ENCODE measurements at regions not wholly inside any gene's neighbourhood (a gene's known extent, or its start where the extent isn't known, plus 50 kb on each side); places are given as distances from the start of the nearest gene placed in this dataset.

DNA sequence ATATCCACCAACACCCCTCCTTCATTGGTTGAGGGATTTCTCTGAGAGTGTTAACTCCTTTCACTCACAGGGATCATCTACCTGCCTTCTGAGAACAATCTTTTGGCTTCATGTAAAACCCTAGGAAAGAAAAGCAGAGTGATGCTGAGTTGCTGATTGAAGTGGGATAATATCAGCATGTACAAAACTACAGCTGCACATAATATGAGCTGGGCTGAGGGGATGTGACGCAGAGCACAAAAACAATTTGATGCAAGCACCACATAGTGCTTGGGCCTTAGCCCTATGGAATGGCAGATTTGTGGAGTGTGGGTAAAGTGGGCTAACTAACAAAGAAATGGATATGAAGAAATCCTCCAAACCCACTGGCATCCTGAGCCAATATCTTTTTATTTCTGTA lies 267.6 kb upstream of the KCNH8 start:
- no peak for DNase-seq

DNA sequence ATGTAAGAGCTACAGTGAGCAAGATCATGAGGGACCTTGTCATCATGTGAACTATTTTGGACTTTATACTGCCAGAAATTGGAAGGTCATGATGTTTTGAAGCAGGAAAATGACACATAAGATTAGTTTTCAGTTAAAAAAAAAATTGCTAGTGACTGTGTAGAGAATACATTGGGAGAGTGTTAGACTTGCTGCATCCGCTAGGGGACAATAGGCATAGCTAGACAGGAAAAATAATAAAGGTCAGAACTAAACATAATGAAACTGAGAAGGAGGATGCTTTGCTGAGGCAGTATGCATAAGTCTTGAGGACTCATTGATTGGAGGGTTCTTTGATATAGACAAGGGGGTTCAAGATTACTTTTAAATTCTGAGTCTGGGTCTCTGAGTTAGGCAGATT lies 275.8 kb upstream of the KCNH8 start:
- no peak for DNase-seq

DNA sequence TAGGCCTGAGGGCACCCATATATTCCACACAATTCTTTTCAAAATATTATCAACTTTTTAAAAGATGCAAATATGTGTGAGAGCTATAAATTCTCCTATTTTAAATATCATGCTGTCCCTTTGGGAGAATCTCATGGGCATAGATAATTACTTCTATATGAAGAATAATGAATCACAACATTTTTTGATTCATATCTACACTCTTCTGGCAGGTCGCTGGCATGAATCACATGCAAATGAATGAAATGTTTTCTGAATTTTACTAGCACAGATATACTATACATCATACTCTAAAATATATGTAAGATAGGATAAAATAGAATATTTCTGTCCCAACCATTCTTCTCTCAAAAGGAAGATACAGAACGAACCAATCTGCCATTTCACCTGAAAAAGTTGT lies 277.7 kb upstream of the KCNH8 start:
- no peak for DNase-seq

DNA sequence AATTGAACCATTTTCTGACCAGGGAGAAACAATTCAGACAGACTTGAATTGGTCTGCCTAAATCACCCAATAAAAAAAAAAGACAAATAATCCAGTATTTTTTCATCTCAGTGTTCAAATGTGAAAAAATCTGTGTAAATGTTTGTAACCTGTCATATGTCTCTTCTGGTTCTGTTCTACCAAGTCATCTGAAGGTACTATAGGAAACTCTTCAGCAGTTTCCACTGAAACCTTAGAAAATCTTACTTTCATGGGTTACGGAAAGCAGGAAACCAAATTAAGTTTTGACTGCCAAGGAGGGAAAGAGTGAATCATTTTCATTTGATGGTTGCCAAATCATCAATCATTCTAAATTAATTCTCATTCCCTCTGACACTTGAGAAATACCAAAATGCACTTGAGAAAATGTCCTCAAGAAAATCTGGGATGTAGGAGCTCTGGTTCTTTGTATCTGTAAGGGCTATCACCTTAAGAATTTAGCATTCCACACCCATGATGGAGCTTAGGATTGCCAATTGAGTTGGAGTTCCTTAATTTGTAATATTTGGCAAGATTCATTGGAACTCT lies 278.2 kb upstream of the KCNH8 start:
- DNase-seq = no peak

DNA sequence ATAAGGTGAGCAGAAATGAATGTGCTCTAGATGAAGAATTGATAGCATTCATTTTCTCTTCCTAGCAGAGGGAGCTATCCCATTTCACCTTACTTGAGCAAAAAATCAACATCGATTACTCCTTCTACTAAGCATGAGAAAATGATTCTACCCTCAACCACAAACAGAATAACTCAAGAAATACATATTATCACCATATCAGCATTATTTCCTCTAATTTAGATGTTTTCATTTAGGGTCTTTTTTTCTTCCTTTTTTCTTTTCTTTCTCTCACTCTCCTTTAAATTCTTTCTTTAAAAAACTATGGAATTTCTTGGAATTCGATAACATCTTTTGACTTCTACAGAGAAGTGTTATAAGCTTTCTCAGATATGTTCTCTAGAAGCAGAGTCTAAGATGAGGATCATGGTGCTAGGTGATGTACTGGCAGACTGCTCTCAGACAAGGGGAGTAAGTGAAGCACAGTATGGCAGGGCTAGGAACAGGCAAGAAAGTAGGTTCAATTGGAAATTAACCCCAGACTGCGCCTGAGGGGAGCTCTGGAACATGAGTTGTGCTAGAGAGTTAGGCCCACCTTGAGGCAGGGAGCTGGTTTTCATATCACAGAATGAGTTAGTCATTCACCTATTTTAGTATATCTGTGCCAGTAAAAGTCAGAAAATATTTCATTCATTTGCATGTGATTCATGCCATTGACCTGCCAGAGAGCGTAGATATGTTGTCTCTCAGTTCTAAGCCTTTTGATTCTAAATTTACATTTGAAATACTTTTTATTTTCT lies 279.2 kb upstream of the KCNH8 start:
- DNase-seq = no peak

DNA sequence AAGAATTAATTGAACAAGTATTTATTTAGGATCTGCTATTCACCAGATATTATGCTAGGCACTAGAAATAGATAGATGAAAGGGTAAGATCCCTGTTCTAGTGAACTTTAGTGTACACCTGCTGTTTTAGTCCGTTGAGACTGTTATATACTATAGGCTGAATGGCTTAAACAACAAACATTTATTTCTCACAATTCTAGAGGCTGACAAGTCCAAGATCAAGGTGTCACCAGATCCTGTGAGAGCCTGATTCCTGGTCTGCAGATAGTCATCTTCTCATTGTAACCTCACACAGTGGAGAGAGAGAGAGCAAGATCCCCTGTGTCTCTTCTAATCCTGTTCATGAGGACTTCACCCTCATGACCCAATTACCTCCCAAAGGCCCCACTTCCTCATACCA lies 281.4 kb upstream of the KCNH8 start:
- DNase-seq = no peak

DNA sequence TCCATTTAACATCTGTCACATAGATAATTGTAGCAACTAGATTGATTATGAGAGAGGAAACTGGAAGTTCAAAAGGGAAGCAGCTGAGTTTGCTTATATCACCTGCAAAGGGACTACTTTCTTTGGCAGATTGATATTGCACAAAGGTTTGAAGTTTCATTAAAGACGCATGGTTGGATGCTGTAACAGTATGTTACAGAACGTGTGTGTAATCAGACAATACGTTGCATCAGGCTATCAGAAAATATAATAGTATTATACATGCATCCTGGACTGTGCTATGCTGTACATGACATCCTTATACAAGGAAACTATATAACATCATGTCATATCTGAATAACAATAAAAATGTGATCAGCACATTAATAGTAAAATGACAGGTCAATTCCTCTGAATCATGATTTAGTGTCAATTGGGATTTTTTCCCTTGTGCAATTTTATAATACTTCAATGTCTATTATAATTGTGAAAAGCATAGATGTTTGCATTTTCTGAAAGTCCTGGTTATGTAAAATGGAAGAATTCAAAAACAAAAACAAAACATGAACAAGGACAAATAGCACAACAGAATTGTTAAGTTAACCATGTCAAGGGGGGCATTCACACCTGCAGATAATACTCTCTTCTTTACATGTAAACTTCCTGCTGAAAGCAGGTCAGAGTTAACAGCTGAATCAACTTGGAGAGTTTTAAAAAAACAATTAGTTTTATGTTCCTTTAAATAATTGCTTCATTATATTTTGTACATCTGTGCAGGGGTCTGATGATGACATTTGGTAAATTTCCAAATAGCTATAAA lies 283.2 kb upstream of the KCNH8 start:
- no peak for DNase-seq

DNA sequence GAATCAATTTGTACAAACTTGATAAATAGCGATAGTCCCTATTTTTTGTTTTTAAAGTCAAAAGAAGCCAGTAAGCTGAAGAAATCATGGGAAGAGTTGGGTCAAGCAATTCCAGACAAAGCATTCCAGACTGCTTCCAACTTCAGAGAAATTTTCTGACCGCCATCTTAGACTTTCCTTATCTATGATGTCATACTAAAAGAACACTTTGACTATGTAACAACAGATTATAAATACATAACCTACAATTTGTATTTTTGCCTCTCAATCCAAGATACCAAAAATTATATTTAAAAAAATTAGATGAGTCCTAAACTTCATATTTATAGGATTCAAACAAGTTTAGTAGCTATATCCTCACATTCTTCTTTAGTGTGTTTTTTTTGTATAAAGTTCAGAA lies 286.2 kb upstream of the KCNH8 start:
- DNase-seq = no peak

DNA sequence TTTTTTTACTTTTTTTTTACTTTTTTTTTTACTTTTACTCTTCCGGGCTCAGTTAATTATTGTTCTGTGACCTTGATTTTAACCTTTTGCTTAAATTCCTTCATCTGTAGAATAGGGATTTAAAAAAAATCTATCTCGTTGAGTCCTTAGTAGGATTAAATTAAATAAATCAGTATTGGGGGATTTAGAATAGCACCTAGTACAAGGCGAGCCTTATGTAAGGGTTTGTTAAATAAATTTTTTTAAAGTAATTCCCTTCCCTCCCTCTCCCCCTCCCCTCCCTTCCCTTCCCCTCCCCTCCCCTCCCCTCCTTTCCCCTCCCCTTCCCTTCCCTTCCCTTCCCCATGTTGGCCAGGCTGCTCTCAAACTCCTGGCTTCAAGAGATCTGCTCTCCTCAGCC lies 287.2 kb upstream of the KCNH8 start:
- DNase-seq = no peak

DNA sequence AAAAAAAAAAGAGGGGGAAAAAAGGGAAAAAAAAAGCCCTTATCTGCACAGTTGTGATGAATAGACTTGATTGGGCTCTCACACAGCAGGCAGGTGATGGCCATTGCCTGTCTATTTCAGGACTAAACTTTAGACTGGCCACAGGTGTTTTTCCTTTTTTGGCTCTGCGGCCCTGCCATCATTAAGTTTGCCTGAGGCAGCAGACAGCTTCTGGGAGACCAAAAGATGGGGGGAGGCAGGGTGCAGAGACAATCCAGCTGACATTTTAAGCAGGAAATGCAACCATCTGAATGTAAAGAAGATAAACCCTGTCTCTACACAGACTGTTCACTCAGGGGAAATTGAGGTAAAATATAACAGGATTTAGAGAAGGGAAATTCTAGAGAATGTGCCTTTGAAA lies 295.0 kb upstream of the KCNH8 start:
- DNase-seq = no peak

DNA sequence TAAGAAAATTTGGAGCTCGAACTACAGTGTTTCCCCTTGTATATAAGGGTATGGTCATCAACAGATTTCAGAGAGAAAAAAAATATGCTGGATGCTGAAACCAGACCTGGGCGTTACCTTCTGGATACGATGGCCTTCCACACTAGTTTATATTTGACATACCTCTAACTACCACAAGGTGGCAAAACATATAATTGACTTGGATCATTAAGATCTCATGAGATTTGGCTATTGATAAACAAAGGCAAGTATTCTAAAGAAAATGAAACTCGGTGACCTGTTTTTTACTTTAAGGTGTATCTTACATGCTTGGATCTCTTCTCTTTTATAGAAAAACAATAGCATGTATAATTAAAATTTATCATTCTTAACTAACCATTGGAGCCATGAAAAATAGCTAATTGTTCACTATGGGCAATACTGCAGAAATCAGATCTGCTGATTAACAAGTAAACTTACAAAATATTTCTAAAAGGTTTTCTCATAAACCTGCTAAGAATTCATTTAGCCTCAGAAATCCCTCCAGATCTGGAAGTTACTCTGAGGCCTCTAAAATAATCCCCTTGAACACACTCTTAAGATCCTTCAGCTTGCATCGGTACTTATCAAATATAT lies 300.6 kb upstream of the KCNH8 start:
- DNase-seq = no peak

DNA sequence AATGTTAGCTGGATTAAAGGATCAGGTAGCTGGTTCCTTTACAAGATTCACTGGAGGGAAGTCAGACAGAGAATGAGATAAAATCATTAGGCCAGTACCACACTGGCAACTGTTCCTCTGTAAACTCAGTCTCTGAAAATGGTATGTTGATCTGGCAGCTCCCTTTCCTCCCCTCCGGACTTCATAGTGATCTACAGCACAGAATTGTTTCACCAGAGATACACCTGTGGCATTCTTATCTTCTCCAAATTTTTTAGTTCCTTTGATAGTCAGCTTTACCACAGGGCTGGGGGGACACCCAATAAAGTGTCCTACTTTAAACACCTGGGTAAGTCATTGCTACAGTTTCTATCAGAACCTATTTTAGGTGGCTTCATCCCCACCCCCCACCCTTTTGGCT lies 304.3 kb upstream of the KCNH8 start:
- no peak for DNase-seq

DNA sequence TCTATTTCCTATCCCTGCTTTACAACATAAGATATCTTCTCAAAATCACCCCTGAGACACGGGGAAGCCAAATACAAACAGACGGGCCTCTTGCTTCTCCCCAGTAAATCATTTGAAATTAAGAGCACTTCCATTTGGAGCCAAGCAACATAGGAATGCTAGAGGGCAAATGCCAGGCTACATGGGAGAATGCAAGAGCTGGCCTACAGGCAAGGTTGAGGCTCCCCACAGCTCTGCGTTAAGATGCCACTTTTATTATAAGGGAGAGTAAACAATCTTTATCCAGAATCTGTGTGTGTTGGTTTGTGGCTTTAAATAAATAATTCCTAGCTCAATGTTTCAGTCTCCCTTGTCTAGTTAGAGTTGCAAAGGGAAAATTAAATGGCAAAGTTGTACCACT lies 305.1 kb upstream of the KCNH8 start:
- no peak for DNase-seq

DNA sequence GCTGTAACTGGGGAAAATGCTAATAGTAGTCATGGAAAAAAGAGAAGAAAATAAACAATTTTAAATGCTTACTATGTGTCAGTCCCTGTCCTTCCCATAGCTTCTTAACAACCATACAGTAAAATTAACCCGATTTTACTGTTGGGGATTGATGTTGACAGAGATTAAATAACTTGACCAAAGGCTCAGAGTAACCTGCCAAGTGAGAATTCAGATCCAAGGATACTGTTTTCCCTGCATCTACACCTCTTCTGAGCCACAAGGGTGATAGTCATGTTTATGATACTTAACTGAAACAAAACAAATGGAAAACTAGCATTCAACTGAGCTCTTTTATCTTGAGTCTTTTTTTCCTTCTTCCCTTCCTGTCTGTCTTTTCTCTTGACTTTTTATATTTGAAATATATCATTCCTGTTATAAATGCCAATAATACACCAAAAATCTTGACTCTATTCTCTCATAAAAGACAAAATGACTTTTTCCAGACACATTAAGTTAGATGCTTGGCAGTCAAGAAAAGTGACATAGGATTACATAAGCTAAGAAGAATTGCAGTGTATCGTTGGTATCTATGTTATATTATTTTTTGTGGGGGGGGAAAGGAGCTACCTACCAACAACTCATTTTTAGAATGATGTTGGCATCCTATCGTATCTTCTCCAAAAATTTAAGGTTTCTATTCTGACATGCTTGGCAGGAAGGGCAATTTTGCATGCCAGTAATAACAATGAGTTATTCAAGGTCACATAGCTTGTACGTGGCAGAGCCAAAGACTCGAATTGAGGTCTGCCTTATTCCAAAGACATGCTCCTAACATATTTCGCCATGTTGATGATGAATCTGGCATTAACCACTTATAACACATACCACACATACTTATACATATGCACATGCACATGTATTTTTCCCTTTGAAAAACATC lies 306.6 kb upstream of the KCNH8 start:
- no peak for DNase-seq

DNA sequence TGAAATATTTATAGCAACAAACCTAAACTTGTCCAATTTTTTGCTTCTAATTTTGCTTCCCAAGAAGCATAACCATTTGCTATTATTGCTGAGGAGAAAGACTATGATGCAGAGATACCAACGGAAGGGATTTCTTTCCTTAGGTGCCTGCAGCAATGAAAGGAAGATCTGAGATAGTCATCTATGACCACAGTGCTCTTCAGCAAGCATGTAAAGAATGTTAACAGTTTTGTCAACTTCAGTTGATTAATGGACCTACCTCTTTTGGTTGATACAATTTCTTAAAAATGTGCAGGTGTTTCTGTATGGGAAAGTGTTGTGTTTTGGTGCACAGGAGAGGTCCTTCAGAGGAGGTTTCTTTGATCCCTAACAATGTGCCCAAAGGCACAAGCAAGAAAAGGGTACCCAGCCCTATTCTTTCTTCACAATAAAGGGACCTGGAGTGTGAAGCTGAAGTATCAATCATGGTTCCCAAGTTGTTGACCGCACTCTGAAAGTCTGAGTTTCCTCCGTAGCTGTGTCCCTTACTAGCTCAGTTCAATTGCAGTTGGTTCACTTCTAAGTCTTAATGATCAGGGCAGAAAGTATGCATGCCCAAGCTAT lies 307.7 kb upstream of the KCNH8 start:
- no peak for DNase-seq

DNA sequence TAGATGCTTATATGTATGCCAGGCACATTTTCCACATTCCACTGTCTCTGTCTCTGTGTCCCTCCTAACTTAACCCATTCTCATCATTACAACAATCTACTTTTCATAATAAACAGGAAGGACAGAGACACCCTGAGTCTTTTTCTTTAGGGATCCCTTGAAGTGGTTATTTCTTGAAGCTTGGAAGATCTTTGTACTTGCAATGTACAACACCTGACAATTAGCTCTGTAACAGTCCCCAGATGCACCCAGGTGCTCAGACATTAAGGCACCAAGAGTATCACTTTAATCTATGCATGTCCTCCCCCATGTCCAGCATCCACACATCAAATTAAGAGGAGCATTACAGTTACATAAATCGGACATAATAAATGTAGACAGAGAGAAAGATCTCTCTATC lies 309.6 kb upstream of the KCNH8 start:
- no peak for DNase-seq

DNA sequence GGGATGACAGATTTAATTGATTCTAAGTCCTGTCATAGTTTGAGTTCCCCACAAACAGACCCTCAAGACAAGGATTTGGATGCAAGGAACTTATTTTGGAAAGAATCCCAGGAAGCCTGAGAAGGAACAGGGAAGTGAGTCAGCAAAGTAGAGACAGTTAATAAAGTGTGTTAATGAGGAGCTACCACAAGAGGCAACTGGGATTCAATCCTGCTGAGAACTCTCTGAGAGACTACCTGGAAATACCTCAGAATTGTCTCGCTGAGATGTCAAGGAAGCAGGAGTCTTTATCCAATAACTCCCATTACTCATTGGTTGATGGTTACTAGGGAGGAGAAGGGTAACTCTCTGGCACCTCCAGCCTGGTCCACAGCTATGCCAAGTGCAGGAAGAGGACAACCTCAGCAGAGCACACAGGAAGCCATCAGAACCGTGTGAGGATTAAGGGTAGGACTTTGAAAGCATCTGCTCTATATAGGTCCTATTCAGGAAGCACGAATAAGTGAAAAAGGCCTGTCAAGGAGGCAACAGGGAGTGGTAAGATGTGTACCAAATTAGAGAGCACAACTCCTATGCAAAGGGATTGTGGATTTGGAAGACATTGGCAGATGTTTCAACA lies 311.1 kb upstream of the KCNH8 start:
- DNase-seq = no peak

DNA sequence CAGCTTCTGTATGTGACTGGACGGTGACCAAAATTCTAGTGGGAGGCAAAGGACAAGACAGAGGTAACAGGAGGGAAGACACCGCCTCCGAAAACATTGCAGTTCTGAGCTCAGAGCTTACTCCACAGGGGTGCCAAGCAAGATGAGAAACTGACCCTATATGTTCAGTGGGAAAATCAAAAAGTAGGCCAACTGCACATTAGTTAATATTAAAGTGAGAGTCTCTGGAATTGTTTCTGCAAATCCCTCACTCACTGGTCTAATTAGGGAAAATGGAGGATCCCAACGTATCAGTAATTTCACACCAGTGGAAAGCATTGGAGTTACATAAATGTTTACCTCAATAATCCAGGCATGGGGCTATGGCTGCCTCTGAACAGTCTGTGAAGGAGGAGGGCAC lies 313.3 kb upstream of the KCNH8 start:
- DNase-seq = no peak

DNA sequence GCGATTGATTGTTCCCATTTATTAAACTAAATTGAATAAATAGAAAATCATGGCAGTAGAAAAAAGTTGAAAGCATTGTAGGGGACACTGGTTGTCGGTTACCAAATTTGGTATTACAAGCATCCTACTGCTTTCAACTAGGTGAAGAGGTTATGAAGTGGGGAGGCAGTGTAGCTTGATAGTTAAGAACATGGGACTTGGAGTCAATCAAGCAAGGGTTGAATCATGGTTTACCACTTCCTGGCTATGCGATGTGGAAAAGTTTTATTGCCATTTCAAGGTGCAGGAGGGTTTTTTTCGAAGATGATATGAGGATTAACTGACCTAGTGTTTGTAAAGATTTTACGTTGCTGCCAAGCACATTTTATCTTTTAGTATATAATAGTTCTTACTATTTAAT lies 318.2 kb upstream of the KCNH8 start:
- no peak for DNase-seq

DNA sequence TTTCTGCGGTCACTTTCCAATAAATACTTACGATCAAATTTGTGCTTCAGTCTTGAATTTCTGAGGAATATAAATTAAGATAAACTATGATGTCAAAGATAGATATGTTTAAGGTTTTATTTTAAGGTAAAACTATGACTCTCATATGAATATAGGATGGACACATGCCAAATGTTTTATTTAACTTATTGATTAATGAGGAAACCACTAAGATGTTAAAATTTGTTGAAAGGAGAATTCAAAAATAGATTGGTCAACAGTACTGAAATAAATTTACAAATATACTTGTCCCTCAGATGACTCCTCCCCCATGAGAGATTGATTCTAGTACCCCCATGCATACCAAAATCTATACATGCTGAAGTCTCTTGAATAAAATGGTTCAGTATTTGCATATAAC lies 319.7 kb upstream of the KCNH8 start:
- no peak for DNase-seq

DNA sequence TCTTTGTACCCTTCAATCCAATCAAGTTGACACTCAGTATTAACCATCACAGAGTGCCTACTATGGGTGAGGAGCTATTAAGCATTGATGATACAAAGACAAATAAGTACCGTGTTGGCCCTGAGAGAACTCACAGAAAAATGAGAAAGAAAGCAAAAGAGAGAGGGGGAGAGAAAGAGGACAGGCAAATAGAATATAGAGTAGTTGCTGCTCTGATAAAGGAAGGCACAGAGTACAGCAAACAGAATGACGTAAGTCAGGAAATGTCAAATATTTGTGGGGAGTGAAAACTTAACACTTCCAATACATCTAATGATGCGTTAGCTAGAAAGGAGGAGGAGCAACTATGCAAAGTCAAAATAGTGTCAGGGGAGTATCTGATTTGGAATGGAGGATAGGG lies 320.6 kb upstream of the KCNH8 start:
- DNase-seq = no peak

DNA sequence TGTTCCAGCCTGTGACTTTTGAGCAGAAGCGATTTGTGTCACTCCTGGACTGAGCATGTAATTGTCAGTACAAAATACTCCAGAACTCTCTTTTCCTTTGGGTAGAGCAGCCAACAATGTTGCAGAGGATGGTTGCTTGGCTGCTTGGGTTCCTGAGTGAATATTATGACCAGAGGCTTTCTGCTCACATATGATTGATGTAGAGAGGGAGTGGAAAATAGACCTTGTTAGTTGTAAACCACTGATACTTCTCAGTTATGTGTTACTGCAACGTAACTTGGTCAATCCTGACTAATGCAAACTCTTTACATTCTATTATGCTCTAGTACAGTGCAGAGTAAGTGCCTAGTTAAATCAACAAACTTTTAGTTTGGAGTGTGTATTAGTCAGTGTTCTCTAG lies 322.6 kb upstream of the KCNH8 start:
- no peak for DNase-seq

Data from CD4-positive, alpha-beta T cell treated with Interleukin-21 for 1 hour (primary cell).